T-helper 1 cell (primary cell): ENCODE measurements at regions not wholly inside any gene's neighbourhood (a gene's known extent, or its start where the extent isn't known, plus 50 kb on each side); places are given as distances from the start of the nearest gene placed in this dataset.

Source experiments
- DNase-seq, 5 donors: peaks; one replicate each; pipeline ENCODE4 v3.0.0-alpha.2; 2012 to 2020

DNA sequence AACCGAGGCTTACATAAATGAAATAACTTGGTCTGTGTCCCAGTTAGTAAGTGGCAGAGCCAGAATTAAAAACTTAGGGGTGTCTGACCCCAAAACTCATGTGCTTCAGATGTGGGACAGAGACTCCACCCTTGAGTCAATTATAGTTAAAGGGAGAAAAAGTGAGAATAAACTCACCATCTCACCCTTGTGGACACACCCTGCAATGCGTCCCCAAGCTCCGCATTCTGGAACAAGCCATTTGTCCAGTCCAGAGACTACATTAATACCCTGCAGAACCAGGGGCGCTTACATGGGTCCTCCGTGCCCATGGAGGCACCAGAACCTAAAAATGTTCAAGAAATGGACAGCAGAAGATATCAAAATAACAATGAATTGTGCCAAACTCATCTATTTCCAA is 207.0 kb upstream of the ZNF507 start:
- no peak for DNase-seq

DNA sequence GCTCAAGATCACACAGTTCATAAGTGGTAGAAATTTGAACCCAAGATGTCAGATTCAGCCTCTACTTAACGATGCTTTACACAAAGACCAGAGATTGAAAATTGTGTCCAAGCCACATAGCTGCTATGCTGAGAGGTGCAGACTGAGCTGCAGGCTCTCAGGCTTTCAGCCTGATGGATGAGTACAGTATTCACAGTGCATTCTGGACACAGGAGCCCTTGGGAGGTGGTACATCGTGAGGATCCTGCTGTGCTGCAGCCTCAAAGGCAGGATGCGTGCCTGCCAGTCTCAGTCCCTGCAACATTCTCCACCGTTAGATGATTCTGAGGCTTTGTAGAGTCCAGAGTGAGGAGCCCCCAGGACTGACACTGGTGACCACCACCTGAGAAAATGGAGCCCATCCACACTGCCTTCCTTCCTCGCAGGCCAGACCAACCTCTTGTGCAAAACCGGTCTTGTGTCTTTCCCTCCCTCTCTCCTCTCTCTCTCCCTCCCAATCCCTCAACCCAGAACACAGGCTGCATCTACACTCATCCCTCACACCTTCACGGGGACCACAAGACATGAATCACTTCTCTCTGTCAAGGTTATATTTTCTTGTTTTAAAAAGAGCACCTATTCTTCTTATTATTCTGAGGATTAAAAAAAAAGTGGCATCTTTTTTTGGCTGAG is 203.4 kb upstream of the ZNF507 start:
- no peak for DNase-seq

- DNase-seq, result no peak
Measured at GRCh38 chr19:32146664-32147063, 198.7 kb upstream of the ZNF507 start.

GRCh38 chr19:32150605-32151004 is 194.8 kb upstream of the ZNF507 start:
- DNase-seq, result no peak

DNA sequence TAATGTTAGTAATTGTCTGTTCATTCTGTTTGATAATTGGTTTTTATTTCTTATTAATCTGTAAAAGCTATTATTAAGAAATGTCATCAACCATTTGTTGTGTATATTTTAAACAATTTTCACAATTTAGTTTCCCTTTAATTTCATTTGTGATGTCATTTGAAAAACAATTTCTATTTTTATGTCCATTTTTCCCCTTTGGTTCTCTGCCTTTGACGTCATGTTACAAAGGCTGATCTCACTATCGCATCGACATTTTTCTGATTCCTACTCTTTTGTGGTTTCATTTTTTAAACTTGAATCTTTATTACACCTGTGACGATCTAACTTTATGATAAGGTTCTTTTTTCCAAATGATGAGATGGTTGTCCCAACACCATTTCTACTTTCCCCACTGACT is 191.0 kb upstream of the ZNF507 start:
- no peak for DNase-seq

- DNase-seq, result no peak
Measured at GRCh38 chr19:32164384-32164992, 180.9 kb upstream of the ZNF507 start.

GRCh38 chr19:32165141-32165540 is 180.3 kb upstream of the ZNF507 start:
- DNase-seq, result no peak

- DNase-seq, result no peak
Measured at GRCh38 chr19:32165750-32166149, 179.7 kb upstream of the ZNF507 start.

- DNase-seq, result no peak
Measured at GRCh38 chr19:32166238-32166637, 179.2 kb upstream of the ZNF507 start.

DNA sequence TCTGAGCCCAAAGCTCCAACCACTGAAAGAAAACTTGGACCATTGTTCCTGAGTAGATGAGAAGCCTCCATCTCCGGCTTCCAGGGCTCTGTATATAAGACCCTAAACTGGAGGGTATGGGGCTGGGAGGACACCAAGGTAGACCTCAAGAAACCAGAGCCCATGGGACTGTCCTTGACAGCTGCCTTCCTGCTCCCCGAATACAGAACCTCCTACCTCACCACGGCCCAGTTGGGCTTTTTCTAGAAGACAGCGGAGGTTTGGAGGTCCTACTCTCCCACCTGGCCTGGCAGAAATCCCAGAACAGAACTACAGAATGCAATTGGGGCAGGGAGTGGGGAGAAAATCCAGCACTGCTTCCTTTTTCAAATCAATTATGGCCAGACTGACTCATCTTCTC is 177.3 kb upstream of the ZNF507 start:
- DNase-seq, result no peak

DNA sequence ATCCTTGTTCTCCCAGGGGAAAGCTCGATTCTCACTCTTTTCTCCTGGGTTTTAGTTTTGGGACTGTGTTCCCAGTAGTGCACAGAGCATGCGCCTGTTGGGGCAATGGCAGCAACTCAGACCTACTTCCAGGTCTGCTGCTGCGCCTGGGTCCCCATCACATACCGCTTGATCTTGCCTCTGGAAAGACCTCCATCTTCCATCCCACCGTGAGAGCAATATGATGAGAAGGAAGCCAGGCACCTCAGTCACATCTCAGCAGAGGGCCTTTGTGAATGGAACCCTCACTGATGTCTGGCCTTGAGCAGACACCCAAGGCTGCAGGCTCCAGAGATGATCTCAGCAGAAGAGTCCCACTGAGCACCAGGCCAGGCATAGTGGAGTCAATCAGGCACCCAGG is 176.8 kb upstream of the ZNF507 start:
- DNase-seq, result no peak

GRCh38 chr19:32171719-32172151 is 173.7 kb upstream of the ZNF507 start:
- no peak for DNase-seq

DNA sequence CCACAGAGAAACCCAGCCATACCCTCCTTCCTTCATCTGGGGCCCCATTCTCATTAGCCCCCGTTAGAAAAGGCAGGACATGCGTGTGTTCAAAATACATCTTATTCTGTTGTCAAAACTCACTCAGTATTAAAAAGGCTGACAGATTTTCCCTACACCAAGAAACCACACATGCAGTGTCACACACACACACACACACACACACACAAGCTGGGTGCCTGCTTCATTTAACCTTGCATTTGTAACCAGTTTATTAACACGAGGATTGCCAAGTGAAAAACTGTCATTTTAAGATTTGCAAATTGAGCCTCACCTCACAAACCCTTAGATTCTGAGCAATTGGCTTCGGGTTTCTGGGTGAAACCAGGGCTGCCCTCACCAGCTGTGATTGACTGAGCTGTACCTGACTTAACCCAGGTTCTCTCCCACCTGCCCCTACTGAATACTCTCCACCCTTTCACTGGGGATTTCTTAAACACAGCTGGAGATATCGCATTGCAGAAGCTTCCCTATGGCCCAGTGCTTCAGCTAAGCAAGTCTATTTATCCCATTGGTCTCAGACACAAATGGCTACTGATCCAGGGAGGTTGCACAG is 172.7 kb upstream of the ZNF507 start:
- DNase-seq, result no peak

GRCh38 chr19:32173836-32174235 is 171.6 kb upstream of the ZNF507 start:
- no peak for DNase-seq

- no peak for DNase-seq
Measured at GRCh38 chr19:32174386-32175113, 170.9 kb upstream of the ZNF507 start.

DNA sequence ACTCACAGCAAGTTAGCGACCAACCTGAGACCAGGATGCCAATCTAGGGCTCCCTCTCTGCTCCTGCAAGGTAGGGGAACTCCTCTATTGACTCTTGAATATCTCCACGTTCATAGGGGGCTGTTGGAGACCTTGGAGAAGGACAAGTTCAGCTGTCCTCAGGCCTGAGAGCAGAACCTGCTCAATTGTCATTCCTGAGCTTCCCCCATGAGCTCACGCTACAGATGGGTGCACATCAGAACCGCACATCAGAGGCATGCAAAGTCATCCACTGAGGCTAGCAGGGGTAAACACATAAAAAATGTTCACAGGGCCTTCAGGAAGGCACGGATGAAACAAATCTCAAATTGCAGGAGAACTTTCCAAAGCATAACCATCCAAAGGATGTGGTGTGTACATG is 168.8 kb upstream of the ZNF507 start:
- no peak for DNase-seq

DNA sequence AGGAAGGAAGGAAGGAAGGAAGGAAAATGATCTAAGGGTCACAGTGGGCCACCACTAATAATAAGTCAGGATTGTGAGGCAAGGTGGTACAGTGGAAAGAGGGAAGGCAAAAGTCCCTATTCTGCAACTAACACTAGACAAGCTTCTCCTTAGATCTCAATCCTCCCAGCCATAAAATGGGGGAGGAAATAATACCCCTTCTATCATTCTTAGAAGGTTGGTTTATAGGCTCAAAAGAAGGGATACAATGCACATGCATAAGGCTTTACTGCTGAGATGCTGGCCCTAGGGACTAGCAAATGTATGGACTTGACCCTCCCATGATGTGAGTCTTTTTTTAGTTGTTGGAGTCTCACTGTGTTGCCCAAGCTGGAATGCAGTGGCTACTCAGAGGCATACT is 167.7 kb upstream of the ZNF507 start:
- no peak for DNase-seq

- no peak for DNase-seq
Measured at GRCh38 chr19:32178401-32178800, 167.0 kb upstream of the ZNF507 start.

GRCh38 chr19:32178956-32179355 is 166.5 kb upstream of the ZNF507 start:
- DNase-seq, result no peak

DNA sequence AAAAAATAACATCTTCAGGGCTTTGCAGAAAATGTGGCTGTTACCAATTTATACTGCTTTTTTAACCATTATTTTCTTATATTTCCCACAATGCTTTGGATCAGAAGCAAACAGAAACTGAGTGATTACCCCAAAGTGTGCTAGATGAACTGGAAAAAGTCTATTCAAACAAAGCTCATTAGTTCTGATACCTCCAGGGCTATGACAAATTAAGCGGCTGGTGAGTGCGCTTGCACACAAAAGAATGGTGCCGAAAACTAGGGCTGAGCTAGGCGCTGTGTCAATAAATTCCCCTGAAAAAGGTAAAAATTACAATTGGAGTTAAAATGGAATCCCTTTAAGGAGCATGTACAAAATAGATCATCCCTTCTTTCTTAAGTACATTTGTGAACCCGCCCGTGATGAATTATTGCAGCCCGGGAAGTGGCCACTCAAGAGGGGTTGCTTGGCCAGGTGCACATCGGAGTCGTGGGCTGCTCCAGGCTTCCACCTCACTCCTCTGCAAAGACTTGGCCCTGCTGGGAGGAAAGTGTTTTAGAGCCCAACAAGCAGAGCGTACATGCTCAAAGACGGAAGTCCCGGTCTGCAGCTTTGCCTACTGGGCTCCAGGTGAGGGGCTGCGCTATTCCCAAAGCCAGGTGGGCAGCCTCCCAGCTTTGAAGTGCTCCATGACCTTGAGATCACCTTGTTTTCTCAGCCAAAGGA is 164.0 kb upstream of the ZNF507 start:
- no peak for DNase-seq

DNA sequence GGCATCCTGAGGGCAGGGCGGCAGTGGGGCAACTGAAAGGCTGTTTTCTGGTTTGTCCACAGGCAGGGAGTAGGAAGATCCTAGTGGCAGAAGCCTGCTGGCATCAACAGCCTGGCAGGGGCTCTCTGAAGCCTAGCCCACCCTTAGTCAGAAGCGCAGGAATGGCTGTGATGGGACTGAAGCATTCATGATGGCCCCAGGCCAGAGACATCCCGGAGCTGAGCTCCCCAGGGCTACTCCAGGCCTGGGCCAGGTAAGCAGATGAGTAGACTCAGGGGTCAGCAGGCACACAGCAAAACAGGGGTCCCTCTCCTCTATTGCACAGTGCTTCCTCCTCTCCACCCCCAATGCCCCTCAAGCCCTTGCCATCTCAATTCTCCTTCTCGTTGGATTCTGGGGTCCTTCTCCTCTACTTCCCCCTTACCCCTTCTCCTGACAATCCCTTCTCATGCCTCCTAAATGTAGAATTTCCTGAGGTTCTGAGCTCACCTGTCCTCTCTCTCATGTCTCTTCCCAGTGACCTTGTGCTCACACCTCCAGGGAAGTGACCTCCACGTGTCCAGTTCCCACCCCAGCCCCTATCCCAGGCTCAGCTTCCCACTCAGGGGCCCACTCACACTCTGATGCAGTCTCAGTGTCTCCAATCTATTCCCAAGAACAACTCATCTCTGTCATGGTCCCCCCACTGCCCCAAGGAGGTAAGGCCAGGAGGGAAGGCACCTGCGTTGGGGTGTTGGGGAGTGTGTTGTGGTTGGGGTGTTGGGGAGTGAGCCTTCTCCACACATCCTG is 158.7 kb upstream of the ZNF507 start:
- no peak for DNase-seq

DNA sequence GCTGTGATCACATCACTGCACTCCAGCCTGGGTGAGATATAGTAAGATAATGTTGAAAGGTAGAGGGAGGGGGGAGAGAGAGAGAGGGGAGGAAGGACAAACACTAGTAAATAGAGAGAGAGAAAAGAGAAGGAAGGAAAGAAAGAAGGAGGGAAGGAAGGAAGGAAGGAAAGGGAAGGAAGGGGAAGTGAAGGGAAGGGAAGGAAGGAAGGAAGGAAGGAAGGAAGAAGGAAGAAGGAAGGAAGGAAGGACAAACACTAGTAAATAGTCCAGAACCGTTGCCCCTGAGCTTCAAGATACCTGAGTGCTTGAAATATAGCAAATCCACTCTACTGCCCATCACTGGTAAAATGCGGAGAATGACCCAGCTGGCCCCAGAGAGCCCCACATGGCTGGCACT is 156.5 kb upstream of the ZNF507 start:
- DNase-seq, result no peak
